B cell (primary cell): ENCODE measurements at regions not wholly inside any gene's neighbourhood (a gene's known extent, or its start where the extent isn't known, plus 50 kb on each side); places are given as distances from the start of the nearest gene placed in this dataset.

Source experiments
- ATAC-seq: fragments of 200-7000 bp; cut with Tn5 transposase; one replicate; pipeline ENCODE4 v1.10.0; 2021; ENCODE audit warnings: low read depth, mild to moderate bottlenecking, moderate number of reproducible peaks, moderate library complexity
- CTCF ChIA-PET: fragments of 350-600 bp; sonication (Branson Sonifier 250); formaldehyde crosslinking; loops from one replicate; lab custom pipeline; 2021; ENCODE audit warnings: antibody characterized with exemption, inconsistent platforms; lab: Charles Lee
- POLR2A ChIA-PET: fragments of 350-600 bp; sonication (Branson Sonifier 250); formaldehyde crosslinking; loops from one replicate; lab custom pipeline; 2021; ENCODE audit warnings: antibody characterized with exemption; lab: Charles Lee
- DNase-seq: peaks from one replicate; pipeline ENCODE4 v3.0.0; 2013
- H2AFZ ChIP-seq: 2 replicates; pipeline ENCODE4 v1.6.1; 2012; ENCODE audit warnings: mild to moderate bottlenecking, low read depth, low read length; ENCODE audit not compliant: insufficient read depth, poor library complexity, severe bottlenecking
- H3K27ac ChIP-seq, 2 donors: 1 replicate in 1 of 2; 2 replicates in 1 of 2; pipeline ENCODE4 v1.5.1; 2012 to 2013; ENCODE audit warnings: low read length in 2 of 2, mild to moderate bottlenecking in 2 of 2, moderate library complexity in 1 of 2
- H3K27me3 ChIP-seq, 4 experiments: fragments of 200-600 bp in 1 of 4; sonication (generic) in 1 of 4; replicated peaks in 1 of 4; 1 replicate in 2 of 4; 2 replicates in 2 of 4; pipeline versions ENCODE4 v1.6.1 to v1.7.0; 2013 to 2016; ENCODE audit warnings: low read length in 3 of 4, mild to moderate bottlenecking in 2 of 4, mixed read lengths in 1 of 4, moderate library complexity in 1 of 4; ENCODE audit not compliant: insufficient read depth in 4 of 4, control insufficient read depth in 3 of 4; ENCODE audit errors: control extremely low read depth in 1 of 4
- H3K36me3 ChIP-seq, 2 experiments: replicated peaks in 1 of 2; 1 replicate in 1 of 2; 2 replicates in 1 of 2; pipeline versions ENCODE4 v1.6.1 to v1.7.1; 2013; ENCODE audit warnings: low read length in 1 of 2; ENCODE audit not compliant: insufficient read depth in 2 of 2, control insufficient read depth in 1 of 2; ENCODE audit errors: control extremely low read depth in 1 of 2, extremely low read depth in 1 of 2
- H3K4me1 ChIP-seq, 2 donors: fragments of 200-600 bp in 1 of 2; sonication (generic) in 1 of 2; 1 replicate in 1 of 2; 2 replicates in 1 of 2; pipeline versions ENCODE4 v1.5.1 to v1.6.1; 2013 to 2017; ENCODE audit warnings: low read length in 2 of 2; ENCODE audit not compliant: control insufficient read depth in 2 of 2, insufficient read depth in 2 of 2
- H3K4me2 ChIP-seq: replicated peaks from 2 replicates; pipeline ENCODE3; 2012; ENCODE audit warnings: mild to moderate bottlenecking, low read depth, low read length; ENCODE audit not compliant: poor library complexity, severe bottlenecking
- H3K4me3 ChIP-seq, 5 experiments: fragments of 200-600 bp in 1 of 5; sonication (generic) in 1 of 5; 1 replicate in 3 of 5; 2 replicates in 2 of 5; pipeline versions ENCODE4 v1.5.1 to v1.7.0; 2011 to 2016; ENCODE audit warnings: low read length in 4 of 5, mild to moderate bottlenecking in 4 of 5, low read depth in 2 of 5, control low read depth in 1 of 5, moderate library complexity in 1 of 5; ENCODE audit not compliant: insufficient read depth in 1 of 5; ENCODE audit errors: control extremely low read depth in 1 of 5, extremely low read depth in 1 of 5
- H3K79me2 ChIP-seq: fragments of 200-600 bp; sonication (generic); one replicate; pipeline ENCODE4 v1.6.0; 2016; ENCODE audit warnings: low read length; ENCODE audit not compliant: control insufficient read depth, insufficient read depth
- H3K9ac ChIP-seq: fragments of 200-600 bp; sonication (generic); 2 replicates; pipeline ENCODE4 v1.6.1; 2017; ENCODE audit warnings: mild to moderate bottlenecking, low read length, moderate library complexity
- H3K9me3 ChIP-seq, 3 donors: one replicate each; pipeline versions ENCODE4 v1.6.1 to v1.7.1; 2013; ENCODE audit warnings: low read length in 2 of 3; ENCODE audit not compliant: control insufficient read depth in 2 of 3, insufficient read depth in 1 of 3; ENCODE audit errors: control extremely low read depth in 1 of 3
- H4K20me1 ChIP-seq: 2 replicates; pipeline ENCODE4 v1.6.0; 2012; ENCODE audit warnings: mild to moderate bottlenecking, low read length; ENCODE audit not compliant: insufficient read depth, control insufficient read depth, poor library complexity, severe bottlenecking
- H3K27ac Mint-ChIP-seq: one replicate; pipeline ENCODE4 v1.8.0; 2021; ENCODE audit warnings: mixed read lengths
- H3K27me3 Mint-ChIP-seq: one replicate; pipeline ENCODE4 v1.8.0; 2021; ENCODE audit warnings: mixed read lengths
- H3K4me1 Mint-ChIP-seq: one replicate; pipeline ENCODE4 v1.8.0; 2021; ENCODE audit warnings: mixed read lengths
- H3K4me3 Mint-ChIP-seq: one replicate; pipeline ENCODE4 v1.8.0; 2021; ENCODE audit warnings: mixed read lengths
- H3K9me3 Mint-ChIP-seq: one replicate; pipeline ENCODE4 v1.8.0; 2022; ENCODE audit warnings: mixed read lengths; ENCODE audit not compliant: insufficient read depth
- EZH2 ChIP-seq: IDR thresholded peaks from 2 replicates; pipeline ENCODE4 v1.6.1; 2012; ENCODE audit warnings: borderline replicate concordance, low read depth, mild to moderate bottlenecking, moderate library complexity, low read length; ENCODE audit not compliant: insufficient read depth, poor library complexity, severe bottlenecking
- WGBS: methylation state at CpG from one replicate; pipeline ENCODE4 v1.1.5; 2013; ENCODE audit warnings: missing lambda C conversion rate; ENCODE audit not compliant: insufficient coverage; 5-methylcytosine and 5-hydroxymethylcytosine counted together
- intact Hi-C: fragments of 100-400 bp; cut with micrococcal nuclease; formaldehyde crosslinking; loops from one replicate; pipeline ENCODE4 v1.10.0; 2022
- TF ChIP-seq, protein P1 (sequence below): fragments of 200-600 bp; IDR thresholded peaks from one replicate; pipeline ENCODE4 v1.8.0; 2022; ENCODE audit warnings: antibody characterized with exemption, mild to moderate bottlenecking

DNA sequence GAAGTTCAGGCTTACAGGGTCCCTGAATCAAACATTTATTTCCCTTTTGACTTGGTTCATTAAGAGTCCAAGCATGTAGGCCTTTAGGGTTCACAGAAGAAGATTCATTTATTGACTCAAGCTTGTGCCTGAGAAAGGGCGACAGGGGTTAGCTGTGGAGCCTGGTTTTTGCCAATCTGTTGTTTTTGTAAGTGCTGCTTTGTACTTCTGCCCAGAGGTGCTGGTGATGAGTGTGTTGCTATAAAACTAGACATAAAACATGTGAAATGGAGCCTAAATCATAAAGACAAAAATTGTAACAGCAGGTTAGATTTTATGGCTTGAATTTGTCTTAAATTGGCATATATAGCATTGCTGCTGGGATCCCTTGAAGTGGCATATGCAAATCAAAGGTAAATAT lies 308.3 kb upstream of the UBE2E2 start:
- Histone ChIP-seq H3K36me3 (no peaks in the 10 kb centered on the region), H4K20me1 (no peaks in the 10 kb centered on the region), H3K4me1 (no peaks in the 10 kb centered on the region), H3K27ac (no peak overlapping the region), H3K9ac (no peak overlapping the region), H3K27me3 (peaks cover 0 to 2% (median 0%) of the 10 kb centered on the region in 4 experiments), H2AFZ (no peak overlapping the region), H3K79me2 (no peaks in the 10 kb centered on the region), H3K4me2 (no peak overlapping the region), H3K4me3 (no peak overlapping the region), H3K9me3 (no peaks in the 10 kb centered on the region)
- TF ChIP-seq, protein P1, sequence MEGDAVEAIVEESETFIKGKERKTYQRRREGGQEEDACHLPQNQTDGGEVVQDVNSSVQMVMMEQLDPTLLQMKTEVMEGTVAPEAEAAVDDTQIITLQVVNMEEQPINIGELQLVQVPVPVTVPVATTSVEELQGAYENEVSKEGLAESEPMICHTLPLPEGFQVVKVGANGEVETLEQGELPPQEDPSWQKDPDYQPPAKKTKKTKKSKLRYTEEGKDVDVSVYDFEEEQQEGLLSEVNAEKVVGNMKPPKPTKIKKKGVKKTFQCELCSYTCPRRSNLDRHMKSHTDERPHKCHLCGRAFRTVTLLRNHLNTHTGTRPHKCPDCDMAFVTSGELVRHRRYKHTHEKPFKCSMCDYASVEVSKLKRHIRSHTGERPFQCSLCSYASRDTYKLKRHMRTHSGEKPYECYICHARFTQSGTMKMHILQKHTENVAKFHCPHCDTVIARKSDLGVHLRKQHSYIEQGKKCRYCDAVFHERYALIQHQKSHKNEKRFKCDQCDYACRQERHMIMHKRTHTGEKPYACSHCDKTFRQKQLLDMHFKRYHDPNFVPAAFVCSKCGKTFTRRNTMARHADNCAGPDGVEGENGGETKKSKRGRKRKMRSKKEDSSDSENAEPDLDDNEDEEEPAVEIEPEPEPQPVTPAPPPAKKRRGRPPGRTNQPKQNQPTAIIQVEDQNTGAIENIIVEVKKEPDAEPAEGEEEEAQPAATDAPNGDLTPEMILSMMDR = no peak
- TF ChIP-seq EZH2 = no peak
- H3K27ac Mint-ChIP-seq = no peak overlapping the region
- CTCF ChIA-PET = no interaction called here
- H3K9me3 Mint-ChIP-seq = no peaks in the 10 kb centered on the region
- POLR2A ChIA-PET = no interaction called here
- ATAC-seq = no peak
- DNase-seq = no peak
- no peaks in the 10 kb centered on the region for H3K4me1 Mint-ChIP-seq
- intact Hi-C loops = no loop called here
- 88% methylated on average over 1 of the region's 1 CpG for WGBS
- no peak overlapping the region for H3K4me3 Mint-ChIP-seq
- H3K27me3 Mint-ChIP-seq = peaks cover 31% of the 10 kb centered on the region

DNA sequence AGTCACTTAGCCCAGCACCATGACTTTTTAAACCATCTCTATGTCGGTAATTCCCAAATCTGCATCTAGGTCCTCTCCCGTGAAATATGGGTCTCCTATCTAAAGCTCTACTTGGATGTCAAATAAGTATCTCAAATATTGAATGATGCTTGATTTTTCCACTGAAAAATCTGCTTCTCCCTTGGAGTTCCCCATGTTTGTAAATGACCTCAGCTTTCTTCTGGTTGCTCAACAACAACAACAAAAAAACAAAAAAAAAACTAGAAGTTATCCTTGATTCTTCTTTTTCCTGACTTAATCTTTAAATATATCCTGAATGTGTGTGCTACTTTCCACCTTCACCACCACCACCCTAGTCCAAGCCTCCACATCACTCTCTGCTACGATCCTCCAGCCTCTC lies 307.5 kb upstream of the UBE2E2 start:
- H3K4me1 Mint-ChIP-seq = no peaks in the 10 kb centered on the region
- WGBS = 94% methylated on average over 1 of the region's 3 CpGs
- POLR2A ChIA-PET = no interaction called here
- peaks cover 0 to 1% (median 0%) of the 10 kb centered on the region in 3 donors for H3K9me3 ChIP-seq
- no peak for DNase-seq
- intact Hi-C loops = no loop called here
- CTCF ChIA-PET = no interaction called here
- H3K9me3 Mint-ChIP-seq = peaks cover under 1% of the 10 kb centered on the region
- no peaks in the 10 kb centered on the region for H4K20me1 ChIP-seq
- ATAC-seq = no peak
- H3K27ac ChIP-seq = no peak overlapping the region
- no peaks in the 10 kb centered on the region for H3K4me1 ChIP-seq
- peaks cover 28% of the 10 kb centered on the region for H3K27me3 Mint-ChIP-seq
- TF ChIP-seq, protein P1 = no peak
- TF ChIP-seq EZH2 = no peak
- H3K27me3 ChIP-seq = peaks cover 0 to 2% (median 0%) of the 10 kb centered on the region in 4 experiments
- no peaks in the 10 kb centered on the region for H3K79me2 ChIP-seq
- H3K9ac ChIP-seq = no peak overlapping the region
- no peak overlapping the region for H3K4me3 ChIP-seq
- H3K4me2 ChIP-seq = no peak overlapping the region
- H3K27ac Mint-ChIP-seq = no peak overlapping the region
- no peak overlapping the region for H2AFZ ChIP-seq
- H3K36me3 ChIP-seq = no peaks in the 10 kb centered on the region
- no peak overlapping the region for H3K4me3 Mint-ChIP-seq
